Right hindlimb (tissue), 1 donor: ENCODE measurements at regions not wholly inside any gene's neighbourhood (a gene's known extent, or its start where the extent isn't known, plus 50 kb on each side); places are given as distances from the start of the nearest gene placed in this dataset.
"Not testable (repeated sequence)": the region's sequence is repeated elsewhere in the genome, so short reads cannot be mapped to it uniquely, and the experiment has no call there.

Experiments used
- DNase-seq: peaks from one replicate; pipeline ENCODE4 v3.0.0-alpha.2; 2018

DNA sequence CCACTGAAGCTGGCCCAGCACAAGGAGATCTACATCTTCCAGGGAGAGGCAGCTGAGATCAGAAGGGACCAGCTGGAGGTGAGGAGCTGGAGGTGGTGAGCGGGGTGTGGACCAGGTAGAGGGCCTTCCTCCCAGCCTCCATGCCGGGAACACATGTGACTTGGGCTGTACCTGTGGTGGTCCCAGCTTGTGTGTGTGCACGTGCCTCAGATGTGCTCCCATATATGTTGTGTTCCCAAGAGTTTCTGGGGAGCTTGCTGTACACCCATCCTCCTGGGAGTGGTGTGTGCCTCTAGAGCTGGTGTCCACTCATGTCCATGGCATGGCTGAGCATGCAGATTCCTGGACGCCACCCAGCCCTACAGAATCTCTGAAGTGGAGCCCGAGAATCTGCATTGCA, 183.7 kb upstream of the AKAP13 start:
- DNase-seq, result not testable (repeated sequence)

DNA sequence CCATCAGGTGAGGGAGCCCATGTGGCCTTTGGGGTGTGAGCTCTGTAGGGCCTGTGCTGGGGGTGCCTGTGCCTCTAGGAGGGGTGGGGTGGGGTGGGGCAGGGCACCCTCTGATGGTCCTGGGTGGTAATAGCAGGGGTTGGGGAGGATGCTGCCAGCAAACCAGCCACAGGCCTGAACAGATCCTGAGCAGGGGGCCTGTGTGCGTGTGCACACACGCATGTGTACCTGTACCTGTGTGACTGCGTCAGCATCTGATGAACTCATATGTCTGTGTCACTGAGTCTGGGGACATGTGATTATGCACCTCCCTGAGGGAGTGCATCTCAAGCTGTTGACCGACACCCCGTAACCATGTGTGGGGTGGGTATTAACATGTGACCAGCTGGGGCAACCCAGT, 182.8 kb upstream of the AKAP13 start:
- not testable (repeated sequence) for DNase-seq

DNA sequence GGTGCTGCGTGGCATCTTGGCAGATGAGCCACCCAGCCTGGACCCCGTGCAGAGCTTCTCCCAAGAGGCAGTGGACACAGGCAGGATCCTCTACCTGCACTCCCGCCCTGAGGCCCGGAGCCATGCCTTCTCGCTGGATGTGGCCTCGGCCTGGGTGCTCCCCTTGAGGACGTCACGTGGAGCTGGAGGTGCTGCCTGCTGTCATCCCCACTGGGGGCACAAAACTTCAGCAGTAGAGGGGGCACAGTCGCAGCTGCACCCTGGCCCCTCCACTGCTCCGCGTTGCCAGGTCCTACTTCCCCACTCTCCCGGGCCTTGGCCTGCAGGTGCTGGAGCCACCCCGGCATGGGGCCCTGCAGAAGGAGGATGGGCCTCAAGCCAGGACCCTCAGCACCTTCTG, 182.0 kb upstream of the AKAP13 start:
- not testable (repeated sequence) for DNase-seq

DNA sequence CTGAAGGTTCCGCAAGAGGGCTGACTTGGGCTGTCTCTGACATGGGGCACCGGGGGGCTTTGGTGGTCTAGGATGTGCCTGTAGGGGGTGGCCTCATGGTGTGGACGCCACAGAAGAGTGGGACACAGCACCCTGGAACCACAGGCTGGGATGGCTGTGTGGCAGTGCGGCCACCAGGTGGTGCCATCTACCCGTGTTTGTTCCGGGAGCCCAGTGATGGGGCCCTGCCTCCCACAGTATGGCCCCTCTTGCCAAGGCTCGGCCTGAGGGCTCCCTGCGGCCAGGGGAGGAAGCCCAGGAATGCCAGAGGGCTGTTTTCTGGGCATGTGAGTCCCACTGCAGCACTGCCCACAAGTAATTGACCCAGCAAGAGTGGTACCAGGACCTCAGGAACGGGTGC, 180.2 kb upstream of the AKAP13 start:
- not testable (repeated sequence) for DNase-seq

DNA sequence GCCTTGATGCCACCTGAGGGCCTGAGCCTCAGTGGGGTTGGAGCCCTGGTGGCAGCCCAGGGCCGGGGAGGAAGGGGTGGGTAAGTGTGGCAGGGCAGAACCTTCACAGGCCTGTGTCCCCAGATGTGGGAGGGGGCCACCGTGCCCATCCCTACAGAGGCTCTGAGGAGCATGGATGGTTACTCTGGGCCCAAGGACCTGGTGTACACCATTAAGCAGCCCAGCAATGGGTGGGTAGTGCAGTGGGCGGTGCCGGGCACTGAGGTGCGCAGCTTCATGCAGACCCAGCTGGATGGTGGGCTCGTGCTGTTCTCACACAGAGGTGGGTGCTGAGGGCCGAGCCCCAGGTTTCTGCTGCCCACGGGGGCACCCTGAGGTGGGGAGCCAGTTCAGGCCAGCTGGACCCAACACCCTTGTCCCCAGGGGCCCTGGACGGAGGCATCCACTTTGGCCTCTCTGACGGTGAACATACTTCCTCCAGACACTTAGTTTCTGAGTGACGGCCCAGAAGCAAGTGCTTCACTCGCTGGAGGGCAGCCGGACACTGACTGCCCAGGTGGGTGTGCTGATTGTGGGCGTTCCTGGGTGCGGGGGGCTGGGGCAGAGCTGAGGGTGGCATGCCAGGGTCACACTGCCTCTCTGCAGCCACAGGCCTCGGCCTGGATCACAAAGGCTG, 179.1 kb upstream of the AKAP13 start:
- DNase-seq, result not testable (repeated sequence)

DNA sequence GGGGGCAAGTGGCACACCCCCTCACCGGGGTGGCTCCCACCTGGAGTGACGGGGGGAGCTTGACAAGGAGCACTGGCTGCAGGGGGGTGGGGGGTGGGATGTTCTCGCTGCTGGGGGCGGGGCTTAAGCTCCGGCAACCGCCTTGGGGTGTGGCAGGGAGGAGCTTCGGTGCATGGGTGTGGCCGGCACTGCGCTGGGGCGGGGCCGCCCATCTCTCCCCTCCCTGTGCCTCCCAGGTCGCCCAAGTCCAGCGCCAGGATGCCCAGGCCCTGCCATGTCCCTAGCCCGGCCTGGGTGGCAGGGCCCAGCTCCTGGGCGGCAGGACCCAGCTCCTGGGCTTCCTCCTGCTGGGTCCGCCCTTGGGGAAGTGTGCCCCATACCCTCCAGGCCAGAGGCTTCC, 175.9 kb upstream of the AKAP13 start:
- DNase-seq, result not testable (repeated sequence)

DNA sequence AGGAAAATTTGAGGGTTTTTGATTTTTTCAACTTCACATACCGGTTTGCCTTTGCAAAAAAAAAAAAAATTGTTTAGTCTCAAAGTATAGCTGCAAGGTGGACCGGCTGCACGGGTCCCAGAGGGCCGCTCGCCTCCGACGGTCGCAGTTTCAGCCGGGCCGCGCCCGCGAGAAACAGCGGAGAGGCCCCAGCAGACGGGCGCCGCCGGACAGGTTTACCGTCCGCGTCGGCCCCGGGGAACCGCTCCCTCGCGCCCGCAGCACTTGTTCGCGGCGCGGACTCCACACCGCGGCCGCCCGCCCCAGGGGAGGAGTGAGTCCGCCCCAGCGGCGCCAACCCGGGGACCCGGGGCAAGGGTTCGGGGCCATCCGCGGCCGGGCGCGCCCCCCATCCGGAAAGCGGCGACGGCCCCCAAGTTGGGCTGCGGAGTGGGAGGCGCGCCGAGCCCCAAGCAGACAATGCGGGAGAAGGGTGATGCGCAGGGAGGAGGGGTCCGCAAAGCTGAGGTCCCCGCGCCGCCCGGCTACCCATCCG, 146.5 kb upstream of the AKAP13 start:
- not testable (repeated sequence) for DNase-seq

DNA sequence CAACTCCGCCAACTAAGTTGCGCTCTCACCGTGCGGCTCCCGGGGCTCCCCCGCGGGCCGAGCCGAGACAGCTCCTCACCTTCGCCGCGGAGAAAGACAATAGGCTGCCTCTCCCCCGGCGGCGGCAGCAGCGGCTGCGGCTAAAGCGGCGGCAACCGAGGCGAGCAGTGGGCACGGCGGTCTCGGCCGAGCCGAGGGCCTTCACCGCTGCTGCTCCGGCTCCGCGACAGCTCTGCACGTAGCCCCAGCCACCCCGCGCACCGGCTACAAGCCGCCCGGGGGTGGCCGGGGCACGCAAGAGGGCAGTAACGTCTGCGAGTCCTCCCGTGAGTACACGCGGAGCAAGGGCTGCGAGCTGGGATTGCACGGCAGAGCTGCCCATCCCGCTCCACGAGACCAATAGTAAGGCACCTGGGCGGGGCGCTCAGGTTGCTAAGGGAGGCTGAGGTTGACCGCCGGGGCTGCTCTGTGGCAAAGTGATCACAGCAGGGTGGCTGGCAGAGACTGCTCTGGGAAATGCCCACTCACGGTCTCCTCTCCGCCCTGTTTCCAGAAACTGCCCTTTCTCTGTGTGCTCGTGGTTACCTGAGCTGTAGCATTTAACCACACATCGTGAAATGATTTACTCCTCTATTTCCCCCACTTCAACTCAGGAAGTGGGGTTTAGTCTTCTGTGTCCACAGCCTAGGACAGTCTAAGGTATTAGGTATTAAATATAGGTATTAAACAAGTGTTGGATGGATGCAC, 145.8 kb upstream of the AKAP13 start:
- DNase-seq, result not testable (repeated sequence)

DNA sequence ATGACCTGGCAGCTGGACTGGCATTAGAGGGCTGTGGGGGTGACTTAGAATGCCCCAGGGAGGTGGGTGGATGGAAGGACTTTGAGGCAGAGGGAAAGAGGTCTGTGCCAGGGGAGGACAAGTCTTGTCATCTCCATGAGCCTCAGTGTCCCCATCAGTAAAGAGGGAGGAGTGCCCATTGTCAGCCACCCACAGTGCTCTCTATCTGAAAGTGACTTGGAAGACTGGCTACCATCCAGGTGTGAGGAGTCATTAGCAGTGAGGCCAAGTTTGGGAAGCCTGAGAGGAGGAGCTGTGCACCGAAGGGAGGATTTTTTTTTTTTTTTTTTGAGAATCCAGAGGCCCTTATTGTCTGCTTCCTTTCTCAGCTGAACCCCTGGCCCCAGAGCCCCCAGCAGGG, 136.3 kb upstream of the AKAP13 start:
- not testable (repeated sequence) for DNase-seq

DNA sequence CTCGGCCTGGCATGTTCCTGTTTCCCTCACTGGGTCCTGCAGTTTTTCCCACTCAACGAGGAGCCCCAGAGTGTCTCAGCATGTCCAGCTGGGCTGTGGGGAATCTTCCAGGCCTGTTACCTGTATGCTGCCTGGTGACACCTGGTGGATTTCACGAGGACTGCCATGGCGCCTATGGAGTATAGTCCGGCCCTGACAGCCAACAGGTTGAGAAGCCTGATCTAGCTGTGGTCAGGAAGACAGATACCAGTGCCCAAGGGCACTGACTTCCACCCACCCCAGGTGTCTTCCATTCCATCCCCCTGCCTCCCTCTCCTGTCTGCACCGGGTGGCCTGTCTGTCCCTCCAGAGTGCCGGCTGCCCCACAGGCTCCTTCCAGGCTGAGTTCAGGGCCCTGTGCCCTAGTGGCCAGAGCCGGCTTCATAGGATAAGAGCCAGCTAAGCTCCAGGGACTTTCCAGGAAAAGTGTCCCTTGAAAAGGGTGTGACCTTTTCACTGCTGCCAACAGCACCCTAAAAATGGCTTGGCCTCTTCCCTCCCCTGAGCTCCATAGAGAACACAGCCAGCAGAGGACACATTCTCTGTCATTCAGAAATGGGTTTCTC, 129.4 kb upstream of the AKAP13 start:
- not testable (repeated sequence) for DNase-seq

DNA sequence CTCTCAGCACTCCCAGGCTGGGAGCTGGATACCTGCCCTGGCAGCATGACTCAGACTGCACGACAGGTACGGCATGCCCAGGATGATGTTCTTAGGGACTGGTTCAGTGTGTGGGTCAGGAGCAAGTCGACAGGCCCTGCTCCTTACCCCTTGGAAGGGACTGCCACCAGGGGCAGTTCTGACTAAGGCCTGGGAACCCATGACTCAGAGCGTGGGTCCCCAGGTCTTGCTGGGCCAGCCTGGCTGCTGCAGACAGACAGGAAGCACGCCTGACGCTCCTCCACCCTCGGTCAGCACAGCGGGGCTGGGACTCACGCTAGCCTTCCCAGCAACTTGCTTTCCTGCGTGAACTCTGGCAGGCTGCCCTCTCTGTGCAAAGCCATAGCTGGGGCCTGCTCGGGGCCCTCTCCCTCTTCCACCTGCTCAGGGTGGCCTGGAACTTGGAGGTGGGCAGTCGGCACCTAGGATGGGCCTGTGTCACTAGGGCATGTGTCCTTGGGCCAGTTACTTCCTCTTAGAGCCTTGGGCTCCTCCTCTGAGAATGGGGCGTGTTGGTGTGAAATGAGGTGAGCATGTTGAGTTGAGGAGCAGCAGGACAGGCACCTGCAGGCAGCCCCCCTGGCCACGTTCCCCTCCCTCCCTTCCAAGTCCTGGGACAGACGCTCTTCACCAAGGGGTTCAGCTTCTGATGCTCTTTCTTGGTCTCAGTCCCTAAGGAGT, 127.0 kb upstream of the AKAP13 start:
- not testable (repeated sequence) for DNase-seq

DNA sequence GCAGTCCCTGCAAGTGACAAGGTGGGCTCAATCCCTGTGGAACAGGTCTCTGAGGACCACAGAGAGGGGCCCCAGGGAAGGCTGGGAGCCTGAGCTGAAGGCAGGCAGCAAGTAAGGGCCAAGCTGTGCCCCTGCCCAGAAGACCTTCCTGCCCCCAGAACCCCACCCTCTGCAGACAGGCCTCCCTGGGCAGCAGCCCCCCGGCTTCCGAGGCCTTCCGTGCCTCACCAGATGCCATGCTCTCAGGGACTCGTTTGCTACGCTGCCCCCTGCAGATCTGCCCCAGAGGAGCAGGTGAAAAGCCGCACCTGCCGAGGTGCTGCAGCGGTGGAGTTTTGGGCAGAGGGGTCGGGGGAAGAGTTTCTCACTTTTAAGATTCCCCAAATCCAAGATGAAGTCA, 125.4 kb upstream of the AKAP13 start:
- not testable (repeated sequence) for DNase-seq

DNA sequence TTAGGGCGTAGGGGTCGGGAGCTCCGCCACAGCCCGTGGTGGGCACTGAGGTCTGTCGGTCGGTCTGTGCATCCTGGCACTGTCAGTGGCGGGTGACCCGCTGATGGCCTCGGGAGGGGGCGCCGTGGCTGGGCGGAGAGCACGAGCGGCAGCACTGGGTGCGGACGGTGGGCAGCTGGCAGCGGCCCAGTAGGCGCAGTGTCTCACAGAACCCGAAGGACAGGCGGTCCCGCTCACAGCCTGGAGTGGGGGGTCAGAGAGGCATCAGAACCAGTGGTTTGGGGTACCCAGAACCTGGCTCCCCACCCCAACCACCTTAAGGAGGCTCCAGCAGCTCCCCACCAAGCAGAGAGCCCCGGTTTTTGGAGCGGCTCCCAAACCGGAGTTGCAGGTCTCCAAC, 124.9 kb upstream of the AKAP13 start:
- not testable (repeated sequence) for DNase-seq

DNA sequence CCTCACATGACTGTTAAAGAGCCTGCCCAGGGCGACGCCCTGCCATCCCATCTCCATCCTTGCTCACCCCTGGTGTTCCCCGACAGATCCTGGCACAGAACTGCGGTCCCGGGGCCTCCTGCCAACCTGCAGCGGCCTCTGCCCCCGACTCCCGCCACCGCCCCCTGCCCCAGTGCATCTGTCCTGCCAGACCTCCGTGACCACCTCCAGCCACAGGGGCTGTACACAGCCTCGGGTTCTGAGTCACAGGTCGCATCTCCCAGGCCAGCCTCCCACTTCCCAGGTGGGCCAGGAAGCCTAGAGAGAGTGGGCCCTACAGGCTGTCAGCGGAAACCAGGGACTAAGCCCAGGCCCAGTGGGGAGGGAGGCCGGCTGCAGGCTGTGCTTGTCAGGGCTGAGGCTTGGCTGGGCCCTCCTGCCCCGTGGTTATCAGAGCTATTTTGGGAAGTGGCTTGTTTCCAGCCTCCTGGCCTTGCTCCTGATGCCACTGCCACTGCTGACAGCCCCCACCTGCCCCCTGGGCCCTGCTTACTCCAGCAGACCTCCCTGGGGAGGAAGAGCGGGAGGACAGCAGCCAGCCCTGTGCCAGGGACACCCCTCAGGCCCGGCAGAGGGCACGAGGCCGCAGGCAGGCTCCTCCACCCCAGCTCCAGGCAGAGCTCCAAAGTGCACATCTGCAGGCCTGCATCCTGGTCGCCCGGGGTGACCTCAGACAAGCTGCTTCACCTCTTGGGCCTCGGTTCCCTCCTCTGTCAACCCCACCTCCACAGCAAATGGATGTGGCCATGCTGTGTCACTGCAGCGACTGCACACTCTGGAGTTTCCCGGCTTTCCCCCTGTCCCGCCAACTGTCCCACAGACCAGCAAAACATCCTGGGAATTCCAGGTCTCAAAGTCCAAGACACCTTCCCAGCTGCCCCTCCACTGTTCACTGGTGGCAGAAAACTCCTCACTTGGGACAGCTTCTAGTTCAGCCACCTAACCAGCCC, 124.1 kb upstream of the AKAP13 start:
- DNase-seq, result not testable (repeated sequence)

DNA sequence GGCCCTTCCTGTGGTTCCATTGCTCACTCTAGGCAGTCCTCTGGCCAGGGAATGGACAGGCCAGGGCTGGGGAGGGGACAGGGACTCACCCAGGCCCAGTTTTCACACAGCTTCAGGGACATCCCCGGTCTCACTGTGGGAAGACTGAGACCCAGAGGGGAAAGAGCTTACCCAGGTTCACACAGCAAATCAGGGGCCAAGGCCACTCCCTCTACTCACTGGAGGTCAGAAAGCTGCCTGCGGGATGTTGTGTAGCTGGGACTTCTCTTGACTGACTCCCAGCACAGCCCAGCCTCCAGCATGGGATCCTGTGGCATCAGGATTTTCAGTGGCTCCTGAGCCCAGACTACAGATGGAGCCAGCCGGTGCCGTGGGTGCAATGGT, 122.3 kb upstream of the AKAP13 start:
- DNase-seq, result peak; percentile 30

DNA sequence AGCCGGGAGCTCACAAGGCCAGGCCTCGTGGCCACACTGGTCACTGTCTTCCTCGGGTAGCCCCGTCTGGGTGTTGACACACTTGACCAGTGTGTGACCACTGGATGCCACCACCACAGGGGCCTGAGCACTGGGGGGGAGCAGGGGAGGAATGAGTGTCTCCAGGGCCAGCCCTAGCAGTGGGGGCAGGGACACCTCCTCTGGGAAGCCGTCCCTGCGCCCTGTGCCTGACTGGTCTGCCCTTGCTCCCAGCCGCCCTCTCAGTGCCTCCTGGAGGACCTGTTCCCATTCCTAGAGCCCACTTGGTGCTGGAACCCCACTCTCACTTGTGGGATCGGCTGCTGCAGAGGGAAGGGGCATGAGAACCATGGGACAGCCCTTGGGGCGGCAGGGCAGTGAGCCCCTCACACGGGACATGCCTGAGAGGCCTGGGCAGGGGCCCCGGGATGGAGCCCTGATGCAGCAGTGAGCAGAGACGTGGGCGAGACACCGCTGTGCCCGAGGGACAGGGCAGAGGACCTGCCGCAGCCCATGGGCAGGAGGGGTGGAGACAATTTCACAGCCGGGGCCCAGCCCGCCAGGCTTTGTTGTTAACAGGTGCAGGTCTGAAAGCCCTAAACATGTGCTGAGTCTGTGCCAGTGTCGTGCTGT, 121.7 kb upstream of the AKAP13 start:
- DNase-seq, result not testable (repeated sequence)

DNA sequence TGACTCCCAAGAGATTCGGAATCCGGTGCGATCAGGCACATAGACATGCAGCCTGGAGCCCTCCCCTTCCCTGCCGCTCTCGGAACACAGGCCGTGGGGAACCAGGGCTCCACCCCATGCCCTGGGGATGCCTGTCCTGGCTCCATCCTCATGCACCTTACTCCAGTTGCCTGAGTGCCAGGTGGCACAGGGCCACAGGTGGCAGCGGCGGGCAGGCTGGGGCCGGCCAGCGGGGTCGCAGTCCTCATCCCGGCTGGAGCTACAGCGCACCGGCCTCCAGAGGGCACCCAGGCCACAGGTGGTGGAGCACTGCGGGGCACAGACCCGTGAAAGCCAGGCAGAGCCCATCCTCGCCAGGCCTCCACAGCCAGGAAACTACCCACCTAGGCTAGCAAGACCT, 119.9 kb upstream of the AKAP13 start:
- DNase-seq, result not testable (repeated sequence)

DNA sequence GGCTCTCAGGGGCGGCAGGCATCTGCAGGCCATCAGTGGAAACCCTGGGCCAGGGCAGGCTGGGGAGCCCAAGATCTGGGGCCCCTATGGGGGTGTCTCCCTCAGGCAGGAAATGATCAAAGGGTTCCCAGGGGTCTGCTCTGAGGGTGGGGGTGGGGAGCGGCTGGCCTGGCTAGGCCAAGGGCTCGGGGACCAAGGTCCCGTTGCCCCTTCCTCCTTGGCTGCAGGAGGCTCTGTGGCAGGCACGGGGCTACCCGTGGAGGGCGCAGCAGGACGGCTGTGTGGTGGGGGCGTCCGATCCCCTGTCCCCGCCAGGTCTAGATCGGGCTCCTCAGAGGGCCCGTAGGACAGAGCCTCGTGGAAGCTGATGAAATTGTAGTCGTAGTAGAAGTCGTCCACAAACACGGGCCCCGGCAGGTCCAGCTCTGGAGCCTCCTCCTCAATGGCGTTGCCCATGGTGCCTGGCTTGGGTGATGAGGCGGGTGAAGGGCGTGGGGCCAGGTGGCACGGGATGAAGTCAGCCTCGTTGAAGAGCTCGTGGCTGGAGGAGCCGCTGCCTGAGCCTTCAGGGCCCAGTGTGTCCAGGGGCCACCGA, 117.8 kb upstream of the AKAP13 start:
- DNase-seq, result not testable (repeated sequence)

DNA sequence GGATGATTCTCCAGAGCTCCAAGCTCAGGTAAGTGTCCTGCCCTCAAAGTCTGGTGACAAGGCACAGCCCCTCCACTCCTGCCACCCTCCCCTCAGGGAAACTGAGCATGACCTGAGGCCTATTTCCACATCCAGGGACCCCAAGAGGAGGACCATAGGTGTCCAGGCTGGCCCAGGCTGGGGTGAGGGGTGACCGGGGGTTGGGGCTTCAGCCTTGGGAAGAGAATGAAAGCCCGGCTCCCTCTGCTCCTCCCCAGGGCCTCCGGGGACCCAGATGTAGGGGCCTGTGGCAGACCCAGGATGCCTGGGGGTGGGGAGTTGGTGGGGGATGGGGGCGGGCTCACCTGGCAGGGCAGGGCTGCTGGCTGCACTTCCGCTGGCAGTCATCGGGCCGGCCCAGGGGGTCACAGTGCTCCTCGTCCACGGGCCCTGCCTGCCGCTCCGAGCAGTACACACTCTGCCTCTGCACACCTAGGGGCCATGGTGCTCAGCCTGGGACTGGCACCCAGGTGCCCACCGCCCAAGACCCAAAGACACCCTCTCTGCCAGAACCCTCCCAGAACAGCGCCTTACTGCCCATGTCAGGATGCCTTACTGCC, 116.5 kb upstream of the AKAP13 start:
- DNase-seq, result not testable (repeated sequence)

DNA sequence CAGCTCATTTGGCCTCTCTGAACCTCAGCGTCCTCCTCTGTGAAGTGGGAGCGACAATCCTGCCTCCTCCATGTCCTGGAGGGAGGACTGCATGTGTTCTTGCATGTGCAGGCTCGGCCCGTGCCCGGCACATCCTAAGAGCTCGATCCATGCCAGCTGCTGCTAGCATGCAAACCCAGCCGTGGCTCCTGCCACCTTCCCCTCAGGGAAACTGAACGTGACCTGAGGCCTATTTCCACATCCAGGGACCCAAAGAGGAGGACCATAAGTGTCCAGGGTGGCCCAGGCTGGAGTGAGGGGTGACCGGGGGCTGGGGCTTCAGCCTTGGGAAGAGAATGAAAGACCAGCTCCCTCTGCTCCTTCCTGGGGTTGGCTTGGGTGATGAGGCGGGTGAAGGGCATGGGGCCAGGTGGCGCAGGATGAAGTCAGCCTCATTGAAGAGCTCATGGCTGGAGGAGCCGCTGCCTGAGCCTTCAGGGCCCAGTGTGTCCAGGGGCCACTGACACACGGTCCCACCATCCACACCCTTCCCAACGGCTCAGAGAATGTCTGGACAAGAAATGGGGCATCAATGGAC, 115.7 kb upstream of the AKAP13 start:
- not testable (repeated sequence) for DNase-seq
